ENCODE measurements at regions not wholly inside any gene's neighbourhood (a gene's known extent, or its start where the extent isn't known, plus 50 kb on each side); places are given as distances from the start of the nearest gene placed in this dataset.

GRCh38 chr18:2390158-2390557 is 181.1 kb downstream of the METTL4 start:
- Histone ChIP-seq H3K4me1 (no peaks in the 10 kb centered on the region), H3K36me3 (no peaks in the 10 kb centered on the region), H3K27me3 (no peaks in the 10 kb centered on the region), H3K4me3 (no peak overlapping the region), H3K27ac (no peak overlapping the region), H3K9me3 (peaks cover 0 to 14% of the 10 kb centered on the region in 2 donors)
- intact Hi-C loops (cut with DNase I; ENCODE audit: low total_unique reads) = no loop called here
- TF ChIP-seq POLR2A (IDR thresholded peaks at IDR 0.05) (no peak), POLR2AphosphoS5 (IDR thresholded peaks at IDR 0.05) (no peak)
- DNase-seq (ENCODE audit: low spot score in 2 of 2) = no peak

DNA sequence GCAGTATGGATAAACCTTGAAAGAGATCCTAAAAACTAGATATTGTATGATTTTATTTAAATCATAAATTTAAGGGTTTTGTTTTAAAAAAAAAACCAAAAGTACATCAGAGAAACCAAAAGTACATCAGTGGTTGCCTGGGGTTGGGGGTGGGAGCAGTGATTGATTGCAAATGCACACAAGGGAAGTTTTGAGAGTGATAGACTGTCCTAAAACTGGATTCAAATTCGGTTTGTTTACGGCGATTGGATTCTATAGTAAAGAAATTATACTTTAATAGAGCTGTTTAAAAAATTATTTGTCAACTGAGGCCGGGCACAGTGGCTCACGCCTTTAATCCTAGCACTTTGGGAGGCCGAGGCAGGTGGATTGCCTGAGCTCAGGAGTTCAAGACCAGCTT is 179.8 kb downstream of the METTL4 start:
- Histone ChIP-seq H3K4me1 (no peaks in the 10 kb centered on the region), H3K36me3 (no peaks in the 10 kb centered on the region), H3K27ac (no peak overlapping the region), H3K9me3 (peaks cover 0 to 10% of the 10 kb centered on the region in 2 donors), H3K4me3 (no peak overlapping the region), H3K27me3 (no peaks in the 10 kb centered on the region)
- no peak for TF ChIP-seq POLR2A (IDR thresholded peaks at IDR 0.05)
- no peak for TF ChIP-seq POLR2AphosphoS5 (IDR thresholded peaks at IDR 0.05)
- TF ChIP-seq, protein P1, sequence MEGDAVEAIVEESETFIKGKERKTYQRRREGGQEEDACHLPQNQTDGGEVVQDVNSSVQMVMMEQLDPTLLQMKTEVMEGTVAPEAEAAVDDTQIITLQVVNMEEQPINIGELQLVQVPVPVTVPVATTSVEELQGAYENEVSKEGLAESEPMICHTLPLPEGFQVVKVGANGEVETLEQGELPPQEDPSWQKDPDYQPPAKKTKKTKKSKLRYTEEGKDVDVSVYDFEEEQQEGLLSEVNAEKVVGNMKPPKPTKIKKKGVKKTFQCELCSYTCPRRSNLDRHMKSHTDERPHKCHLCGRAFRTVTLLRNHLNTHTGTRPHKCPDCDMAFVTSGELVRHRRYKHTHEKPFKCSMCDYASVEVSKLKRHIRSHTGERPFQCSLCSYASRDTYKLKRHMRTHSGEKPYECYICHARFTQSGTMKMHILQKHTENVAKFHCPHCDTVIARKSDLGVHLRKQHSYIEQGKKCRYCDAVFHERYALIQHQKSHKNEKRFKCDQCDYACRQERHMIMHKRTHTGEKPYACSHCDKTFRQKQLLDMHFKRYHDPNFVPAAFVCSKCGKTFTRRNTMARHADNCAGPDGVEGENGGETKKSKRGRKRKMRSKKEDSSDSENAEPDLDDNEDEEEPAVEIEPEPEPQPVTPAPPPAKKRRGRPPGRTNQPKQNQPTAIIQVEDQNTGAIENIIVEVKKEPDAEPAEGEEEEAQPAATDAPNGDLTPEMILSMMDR (IDR thresholded peaks at IDR 0.05) = no peak
- no peak for DNase-seq (ENCODE audit: low spot score in 2 of 2)
- intact Hi-C loops (cut with DNase I; ENCODE audit: low total_unique reads) = no loop called here

GRCh38 chr18:2392446-2392845 is 178.9 kb downstream of the METTL4 start:
- Histone ChIP-seq H3K27ac (no peak overlapping the region), H3K4me1 (no peaks in the 10 kb centered on the region), H3K4me3 (no peak overlapping the region), H3K36me3 (no peaks in the 10 kb centered on the region), H3K9me3 (peaks cover 0 to under 1% of the 10 kb centered on the region in 2 donors), H3K27me3 (no peaks in the 10 kb centered on the region)
- no peak for DNase-seq (ENCODE audit: low spot score in 2 of 2)
- TF ChIP-seq POLR2A (IDR thresholded peaks at IDR 0.05) (no peak), POLR2AphosphoS5 (IDR thresholded peaks at IDR 0.05) (no peak)
- TF ChIP-seq, protein P1 (IDR thresholded peaks at IDR 0.05) = no peak
- intact Hi-C loops (cut with DNase I; ENCODE audit: low total_unique reads) = no loop called here

GRCh38 chr18:2394684-2395083 is 176.6 kb downstream of the METTL4 start:
- no peaks in the 10 kb centered on the region for H3K27me3 ChIP-seq
- TF ChIP-seq, protein P1 (IDR thresholded peaks at IDR 0.05) = no peak
- H3K36me3 ChIP-seq = no peaks in the 10 kb centered on the region

GRCh38 chr18:2395427-2396161 is 175.7 kb downstream of the METTL4 start:
- Histone ChIP-seq H3K27me3 (no peaks in the 10 kb centered on the region), H3K9me3 (no peaks in the 10 kb centered on the region), H3K27ac (no peak overlapping the region), H3K36me3 (no peaks in the 10 kb centered on the region), H3K4me3 (no peak overlapping the region), H3K4me1 (no peaks in the 10 kb centered on the region)
- TF ChIP-seq POLR2AphosphoS5 (IDR thresholded peaks at IDR 0.05) (no peak), POLR2A (IDR thresholded peaks at IDR 0.05) (no peak)
- TF ChIP-seq, protein P1 (IDR thresholded peaks at IDR 0.05) = no peak
- intact Hi-C loops (cut with DNase I; ENCODE audit: low total_unique reads) = no loop called here
- DNase-seq (ENCODE audit: low spot score in 2 of 2) = no peak

More at GRCh38 chr18:2394684-2395083, 176.6 kb downstream of the METTL4 start:
- intact Hi-C loops (cut with DNase I; ENCODE audit: low total_unique reads) = no loop called here
- no peak overlapping the region for H3K27ac ChIP-seq
- H3K4me3 ChIP-seq = no peak overlapping the region
- DNase-seq (ENCODE audit: low spot score in 2 of 2) = no peak
- H3K9me3 ChIP-seq = no peaks in the 10 kb centered on the region
- H3K4me1 ChIP-seq = no peaks in the 10 kb centered on the region

Data from breast epithelium (tissue), 4 donors.